IPS-20b (cell line): ENCODE measurements at regions not wholly inside any gene's neighbourhood (a gene's known extent, or its start where the extent isn't known, plus 50 kb on each side); places are given as distances from the start of the nearest gene placed in this dataset.
"Not testable (repeated sequence)": the region's sequence is repeated elsewhere in the genome, so short reads cannot be mapped to it uniquely, and the experiment has no call there.

ENCODE experiments used
- H3K27ac ChIP-seq: one replicate; pipeline ENCODE4 v1.5.1; 2013; ENCODE audit warnings: low read length
- H3K27me3 ChIP-seq: 2 replicates; pipeline ENCODE4 v1.6.1; 2013; ENCODE audit warnings: mild to moderate bottlenecking, low read length, inconsistent platforms; ENCODE audit not compliant: insufficient read depth
- H3K36me3 ChIP-seq: 2 replicates; pipeline ENCODE4 v1.6.1; 2013; ENCODE audit warnings: low read depth, mild to moderate bottlenecking, inconsistent platforms, low read length, moderate library complexity; ENCODE audit not compliant: insufficient read depth
- H3K4me1 ChIP-seq: 2 replicates; pipeline ENCODE4 v1.6.1; 2013; ENCODE audit warnings: mild to moderate bottlenecking, control low read depth, inconsistent platforms, low read length, moderate library complexity; ENCODE audit not compliant: insufficient read depth
- H3K4me3 ChIP-seq: 2 replicates; pipeline ENCODE4 v1.5.1; 2013; ENCODE audit warnings: mild to moderate bottlenecking, low read length, inconsistent platforms
- H3K9ac ChIP-seq: 2 replicates; pipeline ENCODE4 v1.6.1; 2013; ENCODE audit warnings: low read depth, mild to moderate bottlenecking, inconsistent platforms, low read length, moderate library complexity
- H3K9me3 ChIP-seq: 2 replicates; pipeline ENCODE4 v1.6.1; 2013; ENCODE audit warnings: mild to moderate bottlenecking, low read depth, low read length, inconsistent platforms; ENCODE audit not compliant: insufficient read depth

DNA sequence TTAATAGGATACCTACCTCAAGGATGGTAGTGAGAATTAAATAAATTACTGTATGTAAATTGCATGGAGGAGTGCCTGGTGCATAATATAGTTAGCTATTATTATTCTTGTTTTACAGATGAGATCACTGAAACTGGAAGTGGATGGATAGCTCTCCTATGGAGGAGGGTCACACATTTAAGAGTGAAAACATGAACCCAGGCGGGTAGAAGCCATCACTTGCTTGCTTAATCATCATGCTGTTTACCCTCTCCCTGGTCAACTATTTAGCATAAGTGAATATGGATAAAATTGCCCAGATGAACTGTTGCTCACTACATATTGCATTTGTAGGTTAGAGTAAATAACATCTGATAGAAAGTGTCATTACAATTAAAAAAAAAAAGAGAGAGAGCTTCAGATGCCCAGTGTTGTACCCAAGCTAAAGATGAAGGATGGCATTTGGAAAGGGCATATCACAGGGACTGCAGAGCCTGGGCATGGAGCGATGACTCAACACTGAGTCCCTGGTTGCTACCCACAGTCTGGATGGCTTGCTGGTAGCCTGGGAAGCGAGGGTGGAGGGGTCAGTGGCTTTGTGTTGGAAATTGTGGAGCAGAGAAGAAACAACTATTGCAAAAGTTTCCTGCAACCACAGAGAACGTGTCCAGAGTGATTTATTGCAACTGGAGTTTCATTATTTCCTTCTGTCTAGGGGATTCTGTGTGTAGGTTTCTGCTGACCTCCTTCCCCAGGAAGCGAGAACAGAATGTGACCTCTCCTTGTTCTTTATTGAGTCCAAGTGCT lies 414.4 kb downstream of the SHISA9 start:
- peaks cover 3% of the 10 kb centered on the region; the same call in 1 of the 2 replicates for H3K4me1 ChIP-seq
- no peaks in the 10 kb centered on the region for H3K36me3 ChIP-seq
- H3K27ac ChIP-seq = no peak overlapping the region
- H3K9me3 ChIP-seq = no peaks in the 10 kb centered on the region
- no peak overlapping the region for H3K9ac ChIP-seq
- H3K27me3 ChIP-seq = peaks cover 7% of the 10 kb centered on the region; the same call in 1 of the 2 replicates
- H3K4me3 ChIP-seq = no peak overlapping the region

DNA sequence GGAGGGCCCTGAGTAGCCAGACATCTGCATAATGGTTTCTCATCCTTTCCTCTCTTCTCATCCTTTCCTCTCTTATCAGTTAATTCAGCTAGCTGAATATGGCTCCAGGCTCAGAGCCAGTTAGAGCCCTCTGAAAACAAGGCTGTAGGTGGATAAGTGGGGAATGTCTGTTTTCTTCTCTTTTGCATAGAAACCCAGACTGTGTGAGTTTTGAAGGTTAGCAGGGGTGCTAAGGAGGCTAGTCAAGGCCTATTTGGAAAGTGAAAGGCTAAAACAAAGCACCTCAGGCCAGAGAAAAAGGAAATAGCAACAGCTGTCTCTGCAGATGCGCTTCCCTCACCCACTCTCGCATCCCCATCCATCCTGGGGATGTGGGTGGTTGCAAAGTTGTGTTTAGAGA lies 420.9 kb downstream of the SHISA9 start:
- Histone ChIP-seq H3K4me3 (no peak overlapping the region), H3K9me3 (no peaks in the 10 kb centered on the region), H3K4me1 (peaks cover 18% of the 10 kb centered on the region), H3K9ac (no peak overlapping the region), H3K36me3 (no peaks in the 10 kb centered on the region), H3K27ac (no peak overlapping the region), H3K27me3 (peaks cover 39% of the 10 kb centered on the region)

DNA sequence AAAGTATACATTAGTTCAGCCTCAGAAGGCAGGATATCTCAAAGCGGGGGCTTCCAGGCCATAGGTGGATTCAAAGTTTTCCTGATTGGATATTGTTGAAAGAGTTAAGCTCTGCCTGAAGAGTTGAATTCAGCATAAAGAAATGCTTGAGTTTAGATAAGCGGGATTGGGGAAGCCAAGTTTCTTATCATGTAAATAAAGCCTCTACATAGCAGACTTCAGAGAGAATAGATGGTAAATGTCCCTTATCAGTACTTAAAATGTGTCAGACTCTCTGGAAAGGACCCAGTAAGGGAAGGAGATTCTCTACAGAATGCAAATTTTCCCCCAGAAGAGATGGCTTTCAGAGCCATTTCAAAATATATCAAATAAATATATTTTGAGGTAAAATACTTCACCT lies 423.5 kb downstream of the SHISA9 start:
- Histone ChIP-seq H3K36me3 (no peaks in the 10 kb centered on the region), H3K27ac (no peak overlapping the region), H3K4me3 (no peak overlapping the region), H3K9me3 (no peaks in the 10 kb centered on the region), H3K4me1 (peaks cover 18% of the 10 kb centered on the region), H3K9ac (no peak overlapping the region), H3K27me3 (peaks cover 39% of the 10 kb centered on the region)

DNA sequence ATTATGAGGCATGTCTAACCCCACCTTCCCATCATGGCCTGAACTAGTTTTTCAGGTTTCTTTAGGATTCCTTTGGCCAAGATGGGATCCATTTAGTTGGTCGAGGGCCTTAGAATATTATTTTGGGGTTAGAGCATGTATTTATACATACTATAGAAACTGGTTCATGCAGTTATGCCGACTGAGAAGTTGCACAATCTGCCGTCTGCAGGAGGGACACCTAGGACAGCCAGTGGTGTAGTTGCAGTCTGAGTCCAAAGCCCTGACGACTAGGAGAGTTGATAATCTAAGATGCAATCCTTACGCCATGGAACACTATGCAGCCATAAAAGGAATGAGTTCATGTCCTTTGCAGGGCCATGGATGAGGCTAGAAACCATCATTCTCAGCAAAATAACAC lies 424.0 kb downstream of the SHISA9 start:
- peaks cover 36% of the 10 kb centered on the region for H3K27me3 ChIP-seq
- no peaks in the 10 kb centered on the region for H3K36me3 ChIP-seq
- H3K4me1 ChIP-seq = peaks cover 18% of the 10 kb centered on the region
- H3K27ac ChIP-seq = no peak overlapping the region
- H3K9me3 ChIP-seq = no peaks in the 10 kb centered on the region
- no peak overlapping the region for H3K9ac ChIP-seq
- no peak overlapping the region for H3K4me3 ChIP-seq

DNA sequence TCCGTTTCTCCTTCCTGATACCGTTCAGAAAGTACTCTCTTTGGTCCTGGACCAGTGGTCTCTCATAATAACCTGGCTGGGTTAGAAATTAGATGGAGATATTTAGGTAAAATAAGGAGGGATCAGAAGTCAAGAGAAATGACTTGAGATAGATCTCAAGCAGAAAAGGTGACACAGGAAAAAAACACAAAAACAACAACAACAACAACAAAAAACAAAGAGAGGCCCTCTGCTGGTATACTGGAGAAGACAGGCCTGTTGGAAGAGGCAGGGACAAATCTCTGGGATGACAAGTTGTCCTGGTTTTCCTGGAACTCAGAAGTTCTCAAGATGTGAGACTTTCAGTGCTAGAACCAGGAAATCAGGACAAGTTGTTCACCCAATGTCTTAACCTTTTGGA lies 430.5 kb downstream of the SHISA9 start:
- no peak overlapping the region for H3K9ac ChIP-seq

DNA sequence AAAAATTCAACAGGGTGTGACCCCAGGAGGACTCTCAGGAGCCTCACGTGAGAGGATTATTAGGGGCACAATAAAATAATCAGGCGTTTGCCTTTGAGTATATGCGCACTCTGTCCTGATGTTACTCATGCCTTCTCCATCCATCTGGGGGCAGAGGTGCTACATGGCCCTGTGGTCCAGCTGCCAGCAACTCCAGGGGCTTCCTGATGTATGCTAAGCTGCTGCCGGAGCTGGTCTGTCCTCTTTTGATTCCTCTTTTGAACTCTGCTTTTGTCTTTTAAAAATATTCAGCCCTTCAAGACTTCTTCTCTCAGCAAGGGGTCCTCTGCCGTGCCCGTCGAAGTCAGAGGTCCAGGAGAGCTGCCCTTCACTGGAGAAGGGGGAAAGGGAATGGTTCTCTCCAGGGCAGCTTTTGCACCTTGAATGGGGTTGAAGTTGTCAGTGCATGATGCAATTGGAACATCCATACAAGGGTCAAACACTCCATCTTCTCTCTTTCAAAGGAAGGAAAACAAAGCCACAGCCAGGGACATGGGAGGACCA lies 431.4 kb downstream of the SHISA9 start:
- no peaks in the 10 kb centered on the region for H3K9me3 ChIP-seq
- no peak overlapping the region for H3K4me3 ChIP-seq
- peaks cover 10% of the 10 kb centered on the region for H3K4me1 ChIP-seq
- no peak overlapping the region for H3K9ac ChIP-seq
- H3K27me3 ChIP-seq = no peaks in the 10 kb centered on the region
- H3K36me3 ChIP-seq = no peaks in the 10 kb centered on the region
- H3K27ac ChIP-seq = no peak overlapping the region

More for the DNA sequence above, 430.5 kb downstream of the SHISA9 start:
- Histone ChIP-seq H3K36me3 (no peaks in the 10 kb centered on the region), H3K4me3 (no peak overlapping the region), H3K27me3 (no peaks in the 10 kb centered on the region), H3K27ac (no peak overlapping the region), H3K9me3 (no peaks in the 10 kb centered on the region), H3K4me1 (peaks cover 10% of the 10 kb centered on the region)

DNA sequence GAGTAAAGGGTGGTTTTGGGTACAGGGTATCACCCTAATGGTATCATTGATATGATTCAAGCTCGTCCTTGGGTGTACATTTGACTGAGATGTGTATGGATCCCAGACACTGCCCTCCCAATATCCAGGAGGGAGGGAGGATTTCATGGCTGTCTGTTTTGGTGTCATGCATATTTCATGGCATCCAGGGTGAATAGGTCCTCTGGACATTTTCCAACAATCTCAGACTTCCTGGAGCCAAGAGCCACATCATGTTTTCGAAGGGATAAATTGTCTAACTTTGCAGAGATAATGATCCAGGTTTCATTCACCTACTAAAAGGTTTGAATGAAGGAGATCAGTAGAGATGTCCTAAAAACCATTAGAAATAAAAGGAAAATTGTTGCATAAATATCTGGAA lies 431.9 kb downstream of the SHISA9 start:
- Histone ChIP-seq H3K9ac (no peak overlapping the region), H3K27me3 (no peaks in the 10 kb centered on the region), H3K4me1 (peaks cover 10% of the 10 kb centered on the region), H3K9me3 (no peaks in the 10 kb centered on the region), H3K4me3 (no peak overlapping the region), H3K36me3 (no peaks in the 10 kb centered on the region), H3K27ac (no peak overlapping the region)

DNA sequence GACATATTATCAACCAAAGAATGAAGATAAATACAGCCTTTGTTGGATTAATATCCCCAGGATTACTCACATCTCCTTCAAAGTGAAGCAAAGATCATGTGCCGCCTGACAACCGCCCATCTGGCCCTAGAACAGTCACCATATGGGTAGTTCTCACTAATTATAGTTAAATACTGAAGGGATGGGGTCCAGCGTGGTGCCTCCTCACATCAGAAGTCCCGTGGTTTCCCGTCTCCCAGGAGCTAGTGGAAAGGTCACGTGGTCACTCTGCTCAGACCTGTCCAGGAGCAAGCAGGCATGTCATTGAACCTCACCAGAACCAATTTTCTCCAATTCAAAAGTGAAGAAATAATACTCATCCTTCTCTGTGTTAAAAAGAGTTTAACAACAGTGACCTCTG lies 434.5 kb downstream of the SHISA9 start:
- Histone ChIP-seq H3K9me3 (no peaks in the 10 kb centered on the region), H3K27me3 (no peaks in the 10 kb centered on the region), H3K27ac (no peak overlapping the region), H3K4me1 (peaks cover 10% of the 10 kb centered on the region), H3K4me3 (no peak overlapping the region), H3K9ac (no peak overlapping the region), H3K36me3 (no peaks in the 10 kb centered on the region)

DNA sequence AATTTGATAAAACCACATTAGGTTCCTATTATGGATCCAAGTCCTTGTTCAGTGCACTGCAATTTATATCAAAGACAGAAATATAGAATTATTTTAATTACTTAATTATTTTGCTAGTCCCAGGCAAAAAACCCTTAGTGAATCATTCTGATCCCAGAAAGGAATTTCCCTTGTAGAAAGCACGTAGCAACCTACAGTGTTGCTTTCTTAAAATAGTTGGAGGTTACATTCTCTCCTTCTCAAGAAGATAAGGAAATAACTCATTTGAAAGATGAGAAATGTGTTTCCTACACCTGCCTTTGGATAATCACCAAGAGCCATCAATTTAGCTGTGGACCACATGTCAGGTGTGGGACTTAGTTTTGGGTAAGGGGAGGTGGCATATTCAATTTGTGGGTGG lies 434.9 kb downstream of the SHISA9 start:
- Histone ChIP-seq H3K36me3 (no peaks in the 10 kb centered on the region), H3K9me3 (no peaks in the 10 kb centered on the region), H3K27me3 (no peaks in the 10 kb centered on the region), H3K27ac (no peak overlapping the region), H3K4me1 (peaks cover 10% of the 10 kb centered on the region), H3K4me3 (no peak overlapping the region), H3K9ac (no peak overlapping the region)

DNA sequence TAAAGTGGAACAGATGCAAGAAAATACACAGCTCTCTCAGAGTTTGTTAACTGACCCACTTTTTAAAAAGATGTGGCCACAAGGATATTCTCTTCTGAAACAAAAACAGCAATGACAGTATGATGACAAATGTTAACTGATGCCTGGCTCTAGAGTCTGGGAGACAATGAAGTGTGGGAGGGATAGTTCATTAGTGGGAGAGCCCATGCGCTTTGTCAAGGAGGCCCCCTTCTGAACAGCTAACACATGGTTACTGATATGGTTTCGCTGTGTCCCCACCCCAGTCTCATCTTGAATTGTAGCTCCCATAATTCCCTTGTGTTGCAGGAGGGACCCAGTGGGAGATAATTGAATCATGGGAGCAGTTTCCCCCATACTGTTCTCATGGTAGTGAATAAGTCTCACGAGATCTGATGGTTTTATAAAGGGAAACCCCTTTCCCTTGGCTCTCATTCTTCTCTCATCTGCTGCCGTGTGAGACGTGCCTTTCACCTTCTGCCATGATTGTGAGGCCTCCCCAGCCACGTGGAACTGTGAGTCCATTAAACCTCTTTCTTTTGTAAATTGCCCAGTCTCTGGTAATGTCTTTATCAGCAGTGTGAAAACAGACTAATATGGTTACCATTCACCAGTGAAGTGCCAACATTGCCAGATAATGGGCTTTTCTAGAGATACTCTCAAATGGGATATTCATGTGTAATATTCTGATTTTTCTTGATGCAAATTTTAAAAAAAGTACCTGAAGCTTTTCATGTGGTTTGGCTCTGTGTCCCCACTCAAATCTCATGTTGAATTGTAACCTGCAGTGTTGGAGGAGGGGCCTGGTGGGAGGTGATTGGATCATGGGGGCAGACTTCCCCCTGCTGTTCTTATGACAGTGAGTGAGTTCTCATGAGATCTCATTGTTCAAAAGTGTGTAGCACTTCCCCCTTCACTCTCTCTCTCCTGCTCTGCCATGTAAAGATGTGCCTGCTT lies 435.8 kb downstream of the SHISA9 start:
- not testable (repeated sequence) for H3K9me3 ChIP-seq, H3K27ac ChIP-seq, H3K4me3 ChIP-seq, H3K36me3 ChIP-seq, H3K4me1 ChIP-seq, H3K9ac ChIP-seq, H3K27me3 ChIP-seq

DNA sequence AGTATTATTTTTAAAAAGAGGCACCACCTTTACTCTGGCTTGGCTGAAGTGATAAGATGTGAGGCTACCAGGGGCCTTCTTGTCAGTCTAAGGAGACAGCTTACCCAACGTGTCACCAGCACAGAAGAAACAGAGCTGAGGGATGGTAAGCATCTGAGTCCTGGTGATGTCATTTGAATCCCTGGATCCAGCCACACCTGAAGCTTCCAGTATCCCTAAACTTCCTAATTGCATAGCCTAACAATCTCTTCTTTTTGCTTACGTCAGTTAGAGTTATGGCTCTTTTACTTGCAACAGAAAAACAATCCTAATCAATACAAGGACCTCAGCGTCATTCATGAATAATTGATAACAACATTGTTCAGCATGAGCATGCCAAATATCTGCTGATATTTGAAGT lies 436.6 kb downstream of the SHISA9 start:
- Histone ChIP-seq H3K27ac (no peak overlapping the region), H3K36me3 (no peaks in the 10 kb centered on the region), H3K9me3 (no peaks in the 10 kb centered on the region), H3K4me1 (peaks cover 2% of the 10 kb centered on the region; the same call in 1 of the 2 replicates), H3K4me3 (no peak overlapping the region), H3K9ac (no peak overlapping the region), H3K27me3 (no peaks in the 10 kb centered on the region)
